Activated naive CD4-positive, alpha-beta T cell treated with anti-CD3 and anti-CD28 coated beads, Interleukin-2, amount 50 U/mL, for 72 hours (primary cell): ENCODE measurements at regions not wholly inside any gene's neighbourhood (a gene's known extent, or its start where the extent isn't known, plus 50 kb on each side); places are given as distances from the start of the nearest gene placed in this dataset.
"Not testable (repeated sequence)": the region's sequence is repeated elsewhere in the genome, so short reads cannot be mapped to it uniquely, and the experiment has no call there.

Experiments
- ATAC-seq, 2 donors: fragments of 150-1000 bp; cut with Tn5 transposase; 2 replicates each; pipeline ENCODE4 v1.10.0; 2021; ENCODE audit warnings: mild to moderate bottlenecking in 2 of 2, moderate library complexity in 2 of 2
- DNase-seq, 2 donors: peaks; one replicate each; pipeline ENCODE4 v3.0.0; 2021 to 2022; ENCODE audit warnings: low spot score in 2 of 2
- H3K27ac Mint-ChIP-seq, 2 donors: one replicate each; pipeline ENCODE4 v1.8.0; 2022; ENCODE audit warnings: mild to moderate bottlenecking in 2 of 2, mixed read lengths in 2 of 2
- H3K36me3 Mint-ChIP-seq, 2 donors: one replicate each; pipeline ENCODE4 v1.8.0; 2022; ENCODE audit warnings: mixed read lengths in 2 of 2
- H3K9me3 Mint-ChIP-seq, 2 donors: one replicate each; pipeline ENCODE4 v1.8.0; 2022; ENCODE audit warnings: mixed read lengths in 2 of 2

DNA sequence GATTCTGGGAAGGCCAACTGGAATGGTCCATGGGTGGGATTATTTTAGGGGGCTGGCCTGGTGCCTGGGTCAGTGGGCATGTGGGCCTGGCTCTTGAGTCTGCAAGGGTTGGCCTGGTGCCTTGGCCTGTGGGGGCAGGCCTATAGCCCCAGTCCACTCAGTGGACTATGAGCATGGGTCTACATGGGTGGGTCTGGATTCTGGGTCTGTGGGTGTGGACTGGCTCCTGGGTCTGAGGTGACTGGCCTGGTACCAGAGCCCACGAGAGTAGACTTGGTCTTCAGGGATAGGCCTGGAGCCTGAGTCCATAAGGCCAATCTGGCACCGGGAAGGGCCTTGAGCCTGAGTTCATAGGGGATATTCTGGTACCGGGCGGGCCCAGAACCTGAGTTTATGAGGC, 361.6 kb upstream of the SPATA31A3 start:
- H3K36me3 Mint-ChIP-seq, H3K27ac Mint-ChIP-seq, ATAC-seq, DNase-seq, H3K9me3 Mint-ChIP-seq: not testable (repeated sequence)

DNA sequence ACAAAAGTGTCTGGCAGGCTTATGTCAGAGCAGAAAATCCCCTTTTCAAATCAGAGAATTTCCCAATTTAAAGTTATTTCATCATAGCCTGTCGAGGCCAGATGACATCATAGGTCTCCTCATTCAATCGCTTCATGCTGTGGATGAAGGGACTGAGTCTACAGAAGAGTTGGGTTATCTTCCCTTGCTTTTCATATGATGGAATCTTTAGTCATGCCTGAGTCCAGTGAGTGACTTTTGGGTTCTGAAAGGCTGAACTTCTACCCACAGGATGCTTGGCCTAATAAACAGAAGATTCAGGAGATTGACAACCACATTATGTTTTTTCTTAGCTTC, 357.0 kb upstream of the SPATA31A3 start:
- DNase-seq, ATAC-seq, H3K27ac Mint-ChIP-seq, H3K36me3 Mint-ChIP-seq, H3K9me3 Mint-ChIP-seq: not testable (repeated sequence)

DNA sequence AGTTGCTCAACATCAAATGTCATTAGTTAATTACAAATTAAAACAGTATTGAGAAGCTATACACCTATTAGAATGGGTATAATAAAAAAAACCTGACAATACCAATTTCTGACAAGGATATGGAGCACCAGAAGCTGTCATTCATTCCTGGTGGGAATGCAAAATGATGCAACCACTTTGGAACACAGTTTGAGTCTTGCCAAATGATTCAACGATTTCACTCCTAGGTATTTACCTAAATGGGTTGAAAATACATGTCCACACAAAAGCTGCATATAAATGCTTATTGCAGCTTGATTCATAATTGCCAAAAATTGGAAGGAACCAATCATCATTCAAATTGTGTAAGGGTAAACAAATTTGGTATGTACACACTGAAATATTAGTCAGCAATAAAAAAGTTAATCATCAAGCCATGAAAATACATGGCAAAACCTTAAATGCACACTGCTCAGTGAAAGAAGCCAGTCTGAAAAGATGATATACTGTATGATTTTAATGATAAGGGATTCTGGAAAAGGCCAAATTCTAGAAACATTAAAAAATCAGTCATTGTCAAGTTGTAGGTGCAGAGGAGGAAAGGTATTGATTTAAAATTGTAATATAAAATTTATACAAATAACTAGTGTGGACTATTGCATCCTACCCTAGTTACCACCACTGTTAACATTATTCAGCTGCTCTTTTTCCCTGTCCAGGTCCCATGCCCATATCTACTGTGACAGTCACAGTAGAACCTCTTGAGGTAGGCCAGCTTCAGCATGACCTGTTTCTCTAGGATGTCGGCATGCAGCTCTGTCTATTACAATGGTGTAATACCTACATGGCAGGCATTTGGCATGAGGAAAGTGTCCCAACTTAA, 356.4 kb upstream of the SPATA31A3 start:
- not testable (repeated sequence) for ATAC-seq, H3K27ac Mint-ChIP-seq, H3K9me3 Mint-ChIP-seq, DNase-seq, H3K36me3 Mint-ChIP-seq

DNA sequence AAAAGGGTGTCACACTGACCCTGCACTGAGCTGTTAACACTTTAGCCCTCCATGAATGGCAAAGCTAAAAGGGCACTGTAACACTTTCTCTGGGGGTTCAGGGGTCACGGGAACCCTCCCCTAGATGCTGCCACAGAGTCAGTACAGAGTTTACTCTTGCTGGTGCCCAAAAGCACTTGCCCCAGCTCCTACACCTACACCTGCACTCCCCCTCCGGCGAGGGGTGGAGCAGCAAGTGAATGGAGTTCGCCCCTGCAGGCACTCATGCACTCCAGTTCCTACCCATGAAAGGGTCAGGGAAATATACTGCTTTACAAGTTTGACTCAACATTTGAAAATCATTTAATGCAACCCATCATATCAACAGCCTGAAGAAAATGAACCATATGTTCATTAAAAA, 355.7 kb upstream of the SPATA31A3 start:
- ATAC-seq, H3K36me3 Mint-ChIP-seq, H3K27ac Mint-ChIP-seq, DNase-seq, H3K9me3 Mint-ChIP-seq: not testable (repeated sequence)

DNA sequence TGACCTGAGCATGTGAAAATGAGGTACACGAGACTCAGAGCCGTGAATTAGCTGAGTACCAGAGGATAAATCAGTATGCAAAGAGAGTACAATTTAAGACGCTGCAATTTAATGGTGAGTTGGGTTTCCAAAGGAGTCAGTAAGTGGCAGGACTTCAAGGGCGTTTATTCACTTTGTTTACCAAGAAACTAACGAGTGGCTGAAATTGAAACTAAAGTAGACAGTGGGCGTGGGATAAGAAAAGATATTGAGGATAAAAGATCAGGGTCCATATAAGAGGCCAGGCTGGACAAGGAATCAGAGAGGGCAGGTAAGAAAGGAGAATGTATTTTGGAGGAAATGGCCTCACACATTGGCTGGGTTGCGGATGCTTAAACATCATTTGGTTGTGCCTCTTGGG, 346.9 kb upstream of the SPATA31A3 start:
- not testable (repeated sequence) for H3K9me3 Mint-ChIP-seq

DNA sequence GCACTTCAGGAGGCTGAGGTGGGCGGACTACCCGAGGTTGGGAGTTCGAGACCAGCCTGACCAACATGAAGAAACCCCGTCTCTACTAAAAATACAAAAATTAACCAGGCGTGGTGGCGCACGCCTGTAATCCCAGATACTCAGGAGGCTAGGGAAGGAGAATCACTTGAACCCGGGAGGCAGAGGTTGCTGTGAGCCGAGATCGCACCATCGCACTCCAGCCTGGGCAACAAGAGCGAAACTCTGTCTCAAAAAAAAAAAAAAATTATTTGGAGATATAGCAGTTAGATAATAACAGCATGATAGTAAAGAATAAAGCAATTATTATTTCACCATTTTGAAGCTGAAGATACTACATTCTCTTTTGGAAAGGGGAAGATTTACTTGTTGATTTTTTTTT, 345.9 kb upstream of the SPATA31A3 start:
- H3K9me3 Mint-ChIP-seq, H3K27ac Mint-ChIP-seq, ATAC-seq, H3K36me3 Mint-ChIP-seq: not testable (repeated sequence)
- DNase-seq = peak in 1 of 2 donors; percentile 13

More for the DNA sequence above, 346.9 kb upstream of the SPATA31A3 start:
- not testable (repeated sequence) for H3K36me3 Mint-ChIP-seq, H3K27ac Mint-ChIP-seq, ATAC-seq, DNase-seq

DNA sequence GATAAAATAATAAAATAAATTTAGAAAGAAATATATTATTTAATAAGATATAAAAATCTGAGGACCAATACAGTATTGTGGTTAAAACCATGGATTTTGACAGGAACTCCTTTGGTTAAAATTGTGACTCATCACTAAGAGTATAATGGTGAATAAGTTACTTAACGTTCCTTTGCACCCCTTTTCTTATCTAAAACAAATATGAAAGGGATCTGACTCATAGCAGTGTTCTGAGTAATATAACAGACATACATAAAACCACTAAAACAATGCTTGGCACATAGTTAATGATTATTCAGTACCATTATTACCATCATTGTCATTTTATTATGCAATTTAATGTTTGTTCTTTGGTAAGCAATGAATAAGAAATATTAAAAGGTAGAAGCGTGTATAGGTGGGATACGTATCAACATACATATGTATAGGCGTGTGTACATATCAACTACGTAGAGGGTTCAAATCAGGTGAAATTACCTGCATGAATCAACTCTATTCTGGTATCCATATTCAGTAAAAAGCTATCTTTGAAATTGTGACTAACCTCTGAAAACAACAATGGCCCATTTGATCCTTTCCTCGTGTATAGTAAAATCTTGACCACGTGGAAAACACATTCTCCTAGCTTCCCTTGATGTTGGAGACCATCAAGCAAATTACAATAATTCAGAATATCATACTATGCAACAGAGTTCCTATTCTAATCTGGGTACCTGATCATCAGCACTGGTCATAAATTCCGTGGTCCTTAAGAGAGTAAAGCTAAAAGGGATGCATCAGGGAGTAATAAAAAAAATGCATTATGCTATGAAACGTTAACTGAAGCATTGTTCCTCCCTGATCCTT, 342.6 kb upstream of the SPATA31A3 start:
- not testable (repeated sequence) for H3K36me3 Mint-ChIP-seq, H3K9me3 Mint-ChIP-seq, DNase-seq, H3K27ac Mint-ChIP-seq
- ATAC-seq = peak; percentile 46 to 91

DNA sequence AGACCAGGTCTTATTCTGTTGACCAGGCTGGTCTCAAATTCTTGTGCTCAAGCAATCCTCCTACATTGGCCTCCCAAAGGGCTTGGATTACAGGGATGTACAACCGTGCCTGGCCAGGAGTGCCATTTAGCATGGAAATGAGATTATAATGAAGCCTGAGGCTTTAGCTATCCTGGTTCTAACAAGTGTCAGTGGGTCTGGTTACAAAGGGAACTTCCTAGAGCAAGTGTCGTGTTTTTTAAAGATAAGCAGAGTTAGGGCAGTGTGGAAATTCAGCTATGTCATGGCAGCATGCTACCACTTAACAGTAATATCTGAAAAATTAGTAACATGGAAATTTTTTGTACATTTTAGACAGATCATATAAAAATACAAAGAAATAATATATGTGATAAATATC, 339.3 kb upstream of the SPATA31A3 start:
- not testable (repeated sequence) for H3K27ac Mint-ChIP-seq, ATAC-seq, H3K36me3 Mint-ChIP-seq, DNase-seq, H3K9me3 Mint-ChIP-seq

DNA sequence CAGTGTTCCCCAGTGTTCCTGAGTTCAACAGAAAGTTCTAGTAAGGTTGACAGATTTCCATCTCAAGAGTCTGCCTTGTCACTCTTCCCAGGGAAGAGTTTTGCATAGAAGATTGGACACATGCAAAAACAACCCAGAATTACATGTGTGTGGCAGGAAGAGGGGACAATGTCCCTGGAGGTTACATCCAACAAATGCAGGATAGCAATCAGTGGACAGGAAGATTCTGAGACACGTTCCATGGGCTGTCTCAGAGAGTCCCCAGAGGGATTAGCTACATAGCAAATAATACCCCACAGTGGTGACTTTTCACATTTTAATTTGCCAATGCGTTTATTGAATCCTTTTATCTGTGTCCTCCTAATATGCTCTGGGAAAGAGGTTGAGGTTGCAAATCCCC, 321.1 kb upstream of the SPATA31A3 start:
- H3K9me3 Mint-ChIP-seq, ATAC-seq, H3K36me3 Mint-ChIP-seq, H3K27ac Mint-ChIP-seq, DNase-seq: not testable (repeated sequence)

DNA sequence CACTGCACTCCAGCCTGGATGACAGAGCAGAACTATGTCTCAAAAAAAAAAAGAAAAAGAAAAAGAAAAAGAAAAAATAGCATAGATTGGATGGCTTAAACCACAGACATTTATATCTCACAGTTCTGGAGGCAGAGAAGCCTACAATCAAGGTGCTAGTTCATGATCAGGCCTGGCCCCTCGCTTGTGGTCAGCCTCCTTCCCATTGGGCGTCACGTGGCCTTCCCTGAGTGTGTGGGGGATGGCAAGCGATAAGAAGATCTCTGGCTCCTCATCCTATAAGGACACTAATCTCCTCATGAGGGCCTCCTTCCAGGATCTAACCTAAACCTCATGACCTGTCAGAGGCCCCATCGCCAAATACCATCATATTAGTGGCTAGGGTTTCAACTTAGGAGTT, 320.2 kb upstream of the SPATA31A3 start:
- H3K27ac Mint-ChIP-seq, H3K36me3 Mint-ChIP-seq, ATAC-seq, H3K9me3 Mint-ChIP-seq, DNase-seq: not testable (repeated sequence)

DNA sequence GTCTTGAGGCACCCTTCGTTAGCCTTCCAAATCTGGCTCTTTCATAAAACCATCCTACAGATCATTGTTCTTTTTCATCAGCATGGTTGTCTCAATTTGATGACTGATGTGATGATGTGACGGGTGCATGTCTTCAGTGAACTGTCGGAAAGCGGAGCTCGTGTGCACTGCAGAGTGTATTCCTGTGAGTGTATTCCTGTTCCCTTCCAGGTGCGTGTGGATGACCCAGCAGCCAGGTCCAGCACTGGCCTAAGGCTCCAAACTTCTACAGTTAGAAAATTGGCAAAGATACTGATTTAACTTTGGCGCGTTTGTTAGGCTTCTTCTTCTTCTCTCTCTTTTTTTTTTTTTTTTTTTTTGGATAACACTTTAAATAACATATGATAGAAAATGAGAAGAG, 314.8 kb upstream of the SPATA31A3 start:
- H3K27ac Mint-ChIP-seq, H3K36me3 Mint-ChIP-seq, ATAC-seq, DNase-seq, H3K9me3 Mint-ChIP-seq: not testable (repeated sequence)

DNA sequence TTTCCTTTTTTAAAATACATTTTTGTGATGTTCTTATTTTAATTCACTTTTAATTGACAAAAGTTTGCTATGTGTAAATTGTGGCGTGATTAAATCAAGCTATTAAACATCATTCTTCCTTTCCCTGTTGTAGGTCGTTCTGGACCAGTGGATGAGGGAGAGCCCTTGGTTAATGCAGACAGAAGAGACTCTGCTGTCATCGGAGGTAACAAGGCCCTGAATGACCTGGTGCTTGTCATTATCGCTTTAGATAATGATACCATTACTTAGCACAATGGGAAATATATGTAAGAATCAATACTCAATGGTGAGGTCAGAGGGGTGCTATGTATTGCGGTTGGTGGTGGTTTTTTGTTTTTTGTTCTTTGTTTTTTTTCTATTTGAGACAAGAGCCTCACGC, 296.4 kb upstream of the SPATA31A3 start:
- not testable (repeated sequence) for ATAC-seq, H3K27ac Mint-ChIP-seq, H3K9me3 Mint-ChIP-seq, H3K36me3 Mint-ChIP-seq, DNase-seq

DNA sequence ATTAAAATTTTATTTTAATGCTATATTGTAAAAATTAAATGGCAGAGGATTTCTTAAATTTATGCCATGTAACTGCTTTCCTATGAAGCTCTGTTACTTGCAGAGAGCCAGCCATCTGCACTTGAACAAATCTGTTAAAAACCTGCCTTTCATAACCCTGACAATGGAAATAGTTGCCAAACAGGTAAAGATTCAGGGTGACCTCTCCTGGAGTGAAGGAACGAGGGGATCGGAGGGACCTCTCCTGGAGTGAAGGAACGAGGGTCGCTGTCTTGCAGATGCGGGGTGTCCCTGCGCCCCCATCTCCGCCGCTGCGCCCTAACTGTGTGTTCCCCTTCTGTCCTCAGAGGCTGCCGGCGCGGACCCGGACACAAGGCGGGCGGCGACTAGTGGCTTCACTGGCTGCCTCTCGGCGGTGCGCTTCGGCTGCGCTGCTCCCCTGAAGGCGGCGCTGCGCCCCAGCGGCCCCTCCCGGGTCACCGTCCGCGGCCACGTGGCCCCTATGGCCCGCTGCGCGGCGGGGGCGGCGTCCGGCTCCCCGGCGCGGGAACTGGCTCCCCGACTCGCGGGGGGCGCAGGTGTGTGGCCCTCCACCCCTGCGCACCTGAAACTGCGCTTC, 295.9 kb upstream of the SPATA31A3 start:
- H3K36me3 Mint-ChIP-seq, H3K27ac Mint-ChIP-seq, H3K9me3 Mint-ChIP-seq, DNase-seq: not testable (repeated sequence)
- peak in 1 of 2 donors; percentile 37 for ATAC-seq

DNA sequence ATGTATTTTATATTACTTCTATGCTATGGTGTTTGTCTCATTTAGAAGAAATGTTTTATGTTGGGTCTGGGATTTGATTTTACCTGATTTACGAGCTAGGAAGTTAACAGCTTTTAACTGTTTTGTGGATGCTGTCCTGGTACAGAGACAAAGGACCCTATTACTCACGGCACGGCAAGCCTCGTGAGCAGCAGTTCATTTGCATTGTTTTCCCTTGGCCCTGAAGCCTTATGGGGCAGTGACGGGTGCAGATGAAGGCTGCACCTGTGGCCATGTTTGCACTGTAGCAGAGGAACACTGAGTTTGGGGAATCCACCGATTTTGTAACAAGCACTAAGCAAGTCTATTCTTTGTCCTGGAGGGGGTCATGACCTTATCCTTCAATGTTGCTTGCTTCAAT, 291.9 kb upstream of the SPATA31A3 start:
- not testable (repeated sequence) for H3K27ac Mint-ChIP-seq, H3K9me3 Mint-ChIP-seq, ATAC-seq, H3K36me3 Mint-ChIP-seq, DNase-seq

DNA sequence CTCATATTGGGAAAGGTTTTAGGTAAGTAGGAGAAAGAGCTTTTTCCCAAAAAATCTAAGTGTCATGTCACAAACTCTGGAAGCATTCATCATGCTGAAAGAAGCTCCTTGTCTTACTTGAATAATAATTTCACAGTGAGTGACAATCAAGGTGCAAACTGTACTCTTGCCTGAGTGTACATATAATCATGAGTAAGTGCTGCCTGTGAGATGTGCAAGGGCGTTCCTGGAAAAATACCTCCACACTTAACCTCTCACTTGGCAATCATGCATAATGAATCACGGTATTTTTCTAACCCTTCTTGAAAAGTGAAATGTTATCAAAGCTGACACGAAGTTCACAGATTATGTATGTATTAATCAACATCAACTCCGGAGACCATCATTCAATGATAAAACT, 289.2 kb upstream of the SPATA31A3 start:
- ATAC-seq, H3K36me3 Mint-ChIP-seq, DNase-seq, H3K27ac Mint-ChIP-seq, H3K9me3 Mint-ChIP-seq: not testable (repeated sequence)

DNA sequence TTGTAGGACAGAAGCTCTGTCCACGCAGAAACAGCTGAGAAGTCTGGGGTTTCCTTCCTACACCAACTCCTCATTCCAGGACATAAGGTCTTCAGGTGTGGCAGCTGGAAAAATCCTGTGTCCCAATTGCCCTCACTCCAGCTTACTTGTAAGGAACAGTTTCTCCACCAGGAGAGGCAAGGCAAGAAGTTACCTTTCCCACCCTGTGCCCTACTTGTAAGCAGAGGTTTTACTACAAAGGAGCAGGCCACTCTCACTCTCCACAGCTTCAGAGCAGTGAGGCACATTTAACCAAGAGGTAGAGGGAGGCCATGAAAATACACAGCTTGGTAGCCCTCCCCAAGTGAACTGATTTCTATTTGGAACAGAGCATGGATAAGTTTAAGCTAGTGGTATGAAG, 277.3 kb upstream of the SPATA31A3 start:
- not testable (repeated sequence) for DNase-seq, ATAC-seq, H3K36me3 Mint-ChIP-seq, H3K9me3 Mint-ChIP-seq, H3K27ac Mint-ChIP-seq

DNA sequence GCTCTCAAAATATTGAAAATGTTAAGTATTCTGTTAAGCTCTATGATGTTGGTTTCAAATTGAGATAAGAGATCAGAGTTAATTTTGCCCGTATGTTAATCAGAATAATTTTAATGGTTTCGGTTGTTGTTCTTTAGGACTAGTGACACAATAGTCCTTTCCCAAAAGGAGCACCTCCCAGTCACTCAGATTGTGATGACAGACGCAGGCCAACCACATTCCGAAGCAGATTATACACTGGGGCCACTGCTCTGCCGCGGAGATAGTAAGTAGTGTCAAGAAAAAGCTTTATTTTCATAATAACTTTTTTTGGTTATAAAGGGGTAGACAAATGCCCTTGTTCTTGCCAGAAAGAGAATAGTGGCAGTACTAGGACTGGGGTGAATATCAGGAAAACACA, 265.5 kb upstream of the SPATA31A3 start:
- not testable (repeated sequence) for H3K36me3 Mint-ChIP-seq

More for the DNA sequence above, 265.5 kb upstream of the SPATA31A3 start:
- not testable (repeated sequence) for ATAC-seq, H3K27ac Mint-ChIP-seq, H3K9me3 Mint-ChIP-seq, DNase-seq
